Upper lobe of left lung (tissue), 6 donors: ENCODE measurements at regions not wholly inside any gene's neighbourhood (a gene's known extent, or its start where the extent isn't known, plus 50 kb on each side); places are given as distances from the start of the nearest gene placed in this dataset.

Experiments
- ATAC-seq, 2 donors: fragments of 200-7000 bp; cut with Tn5 transposase; one replicate each; pipeline ENCODE4 v1.9.1; 2022; ENCODE audit warnings: mild to moderate bottlenecking in 2 of 2, moderate library complexity in 2 of 2; ENCODE audit not compliant: low FRiP score in 2 of 2
- DNase-seq, 2 donors: peaks; one replicate each; pipeline ENCODE4 v3.0.0-alpha.2; 2019 to 2020
- H3K27ac ChIP-seq, 4 donors: fragments of 200-600 bp; sonication (generic); one replicate each; pipeline ENCODE4 v1.5.1; 2016 to 2019
- H3K27me3 ChIP-seq, 4 donors: fragments of 200-600 bp; sonication (generic); one replicate each; pipeline ENCODE4 v1.5.1; 2017 to 2019
- H3K36me3 ChIP-seq, 4 donors: fragments of 200-600 bp; sonication (generic); one replicate each; pipeline ENCODE4 v1.5.1; 2016 to 2019
- H3K4me1 ChIP-seq, 4 donors: fragments of 200-600 bp; sonication (generic); one replicate each; pipeline ENCODE4 v1.5.1; 2018 to 2019
- H3K4me3 ChIP-seq, 4 donors: fragments of 200-600 bp; sonication (generic); one replicate each; pipeline ENCODE4 v1.5.1; 2017 to 2019; ENCODE audit warnings: mild to moderate bottlenecking in 2 of 4, moderate library complexity in 1 of 4
- H3K9me3 ChIP-seq, 4 donors: fragments of 200-600 bp; sonication (generic); one replicate each; pipeline ENCODE4 v1.5.1; 2018 to 2019
- EP300 ChIP-seq, 4 donors: sonication (generic); formaldehyde crosslinking; IDR thresholded peaks; one replicate each; pipeline ENCODE4 v1.5.1; 2017; ENCODE audit warnings: antibody characterized with exemption in 4 of 4, control low read depth in 2 of 4
- POLR2A ChIP-seq, 4 donors: fragments of 450-650 bp; IDR thresholded peaks; one replicate each; pipeline ENCODE4 v1.5.1; 2016 to 2017; ENCODE audit warnings: antibody characterized with exemption in 4 of 4, mild to moderate bottlenecking in 2 of 4
- POLR2AphosphoS5 ChIP-seq, 2 donors: sonication (generic); formaldehyde crosslinking; IDR thresholded peaks; one replicate each; pipeline ENCODE4 v1.5.1; 2017; ENCODE audit warnings: antibody characterized with exemption in 2 of 2
- WGBS, 2 donors: methylation state at CpG; one replicate each; pipeline ENCODE4 v1.1.5; 2017 to 2018; 5-methylcytosine and 5-hydroxymethylcytosine counted together
- TF ChIP-seq, protein P1 (sequence below), 6 experiments: fragments of 450-650 bp in 4 of 6; fragments of 200-600 bp in 2 of 6; sonication (generic) in 2 of 6; IDR thresholded peaks; one replicate each; pipeline ENCODE4 v1.5.1; 2016 to 2019; ENCODE audit warnings: antibody characterized with exemption in 6 of 6
- donor health status: DM: no; HTN: no; CAD: no; lungs with moderate emphysema.
- donor health status: DM: no; HTN: yes; CAD: no; lungs with severe emphysema.

DNA sequence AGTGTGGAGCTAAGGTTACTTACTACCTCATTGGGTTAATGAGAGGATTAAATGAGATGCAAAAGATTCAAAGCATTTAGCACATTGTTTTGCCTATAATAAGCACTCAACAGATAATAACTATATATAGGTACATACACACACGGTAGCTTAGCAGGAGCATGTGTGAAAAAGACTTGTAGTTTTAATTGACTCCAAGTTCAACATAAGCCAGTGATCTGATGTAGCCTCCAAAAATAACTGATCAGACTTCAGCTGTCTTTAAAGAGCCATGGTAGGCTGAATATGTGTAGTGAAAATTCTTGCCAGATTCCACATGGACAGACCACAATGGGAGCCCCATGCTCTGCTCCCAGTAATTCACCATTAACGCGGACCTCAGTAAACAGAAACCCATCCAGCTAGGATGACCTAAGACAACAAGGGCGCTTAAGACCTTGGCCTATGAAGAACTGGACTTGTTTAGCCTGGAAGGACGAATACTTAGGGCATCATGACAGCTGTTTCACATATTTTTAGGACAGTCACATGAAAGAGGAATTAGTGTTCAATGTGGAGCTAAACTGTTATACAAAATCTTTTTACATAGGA, 115.1 kb upstream of the ZNF366 start:
- Histone ChIP-seq H3K27ac (no peak overlapping the region), H3K9me3 (no peaks in the 10 kb centered on the region), H3K4me1 (peaks cover 0 to 6% (median 2%) of the 10 kb centered on the region in 4 donors), H3K36me3 (no peaks in the 10 kb centered on the region), H3K4me3 (no peak overlapping the region), H3K27me3 (no peaks in the 10 kb centered on the region)
- WGBS, 2 donors, result 66 to 81% methylated on average over 5 of the region's 5 CpGs
- ATAC-seq, result no peak
- DNase-seq, result no peak
- no peak for TF ChIP-seq POLR2AphosphoS5 (IDR thresholded peaks at IDR 0.05)
- TF ChIP-seq EP300 (IDR thresholded peaks at IDR 0.05), result no peak
- TF ChIP-seq, protein P1, sequence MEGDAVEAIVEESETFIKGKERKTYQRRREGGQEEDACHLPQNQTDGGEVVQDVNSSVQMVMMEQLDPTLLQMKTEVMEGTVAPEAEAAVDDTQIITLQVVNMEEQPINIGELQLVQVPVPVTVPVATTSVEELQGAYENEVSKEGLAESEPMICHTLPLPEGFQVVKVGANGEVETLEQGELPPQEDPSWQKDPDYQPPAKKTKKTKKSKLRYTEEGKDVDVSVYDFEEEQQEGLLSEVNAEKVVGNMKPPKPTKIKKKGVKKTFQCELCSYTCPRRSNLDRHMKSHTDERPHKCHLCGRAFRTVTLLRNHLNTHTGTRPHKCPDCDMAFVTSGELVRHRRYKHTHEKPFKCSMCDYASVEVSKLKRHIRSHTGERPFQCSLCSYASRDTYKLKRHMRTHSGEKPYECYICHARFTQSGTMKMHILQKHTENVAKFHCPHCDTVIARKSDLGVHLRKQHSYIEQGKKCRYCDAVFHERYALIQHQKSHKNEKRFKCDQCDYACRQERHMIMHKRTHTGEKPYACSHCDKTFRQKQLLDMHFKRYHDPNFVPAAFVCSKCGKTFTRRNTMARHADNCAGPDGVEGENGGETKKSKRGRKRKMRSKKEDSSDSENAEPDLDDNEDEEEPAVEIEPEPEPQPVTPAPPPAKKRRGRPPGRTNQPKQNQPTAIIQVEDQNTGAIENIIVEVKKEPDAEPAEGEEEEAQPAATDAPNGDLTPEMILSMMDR (IDR thresholded peaks at IDR 0.05), result no peak
- TF ChIP-seq POLR2A (IDR thresholded peaks at IDR 0.05), result no peak

DNA sequence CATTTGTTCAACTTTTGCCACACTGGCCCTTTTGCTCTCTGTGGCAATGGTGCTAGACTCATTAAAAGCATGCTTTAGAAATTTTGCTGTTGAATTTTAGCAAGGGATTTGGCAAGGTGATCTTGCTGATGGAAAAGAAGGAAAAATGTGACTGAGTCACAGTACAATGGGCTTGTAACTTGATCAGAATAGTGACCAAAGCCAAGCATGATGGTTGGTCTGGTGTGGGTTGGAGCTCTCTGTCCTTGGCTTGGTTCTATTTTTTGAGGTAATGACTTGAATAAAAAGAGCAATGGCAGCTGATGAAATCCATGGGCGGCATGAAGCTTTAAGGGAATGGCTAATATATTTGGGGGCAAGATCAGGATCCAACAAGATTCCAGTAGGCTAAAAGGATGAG, 114.4 kb upstream of the ZNF366 start:
- WGBS, 2 donors, result 89 to 92% methylated on average over 1 of the region's 1 CpG
- H3K27me3 ChIP-seq, result no peaks in the 10 kb centered on the region

DNA sequence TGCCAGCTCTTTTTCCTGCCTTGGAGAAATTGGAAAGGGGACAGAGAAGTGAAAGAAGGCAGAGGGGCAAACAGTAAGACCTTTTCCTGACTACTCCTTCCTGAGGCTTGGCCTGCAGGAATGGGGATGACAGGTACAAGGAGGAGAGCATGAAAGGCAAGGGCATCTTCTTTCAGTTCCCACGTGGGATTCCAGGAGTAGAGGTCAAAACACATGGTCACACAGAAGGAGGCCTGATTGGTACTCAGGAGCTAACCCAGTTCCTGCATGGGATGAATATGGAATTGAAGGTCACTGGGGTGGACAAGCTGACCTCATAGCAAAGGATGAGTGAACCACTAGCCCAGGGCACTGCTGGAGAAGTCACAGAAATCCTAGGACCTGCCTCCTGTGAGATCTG, 112.5 kb upstream of the ZNF366 start:
- H3K4me1 ChIP-seq, result peaks cover 0 to under 1% (median 0%) of the 10 kb centered on the region in 4 donors
- no peak overlapping the region for H3K27ac ChIP-seq
- H3K4me3 ChIP-seq, result no peak overlapping the region
- WGBS, 2 donors, result 77 to 86% methylated on average over 1 of the region's 1 CpG
- no peak for ATAC-seq
- no peaks in the 10 kb centered on the region for H3K9me3 ChIP-seq
- H3K36me3 ChIP-seq, result no peaks in the 10 kb centered on the region
- TF ChIP-seq POLR2AphosphoS5 (IDR thresholded peaks at IDR 0.05) (no peak), EP300 (IDR thresholded peaks at IDR 0.05) (no peak), POLR2A (IDR thresholded peaks at IDR 0.05) (no peak)
- TF ChIP-seq, protein P1 (IDR thresholded peaks at IDR 0.05), result no peak
- no peaks in the 10 kb centered on the region for H3K27me3 ChIP-seq
- DNase-seq, result no peak

More for the DNA sequence above, 114.4 kb upstream of the ZNF366 start:
- Histone ChIP-seq H3K9me3 (no peaks in the 10 kb centered on the region), H3K4me3 (no peak overlapping the region), H3K27ac (no peak overlapping the region), H3K36me3 (no peaks in the 10 kb centered on the region), H3K4me1 (peaks cover 0 to 6% (median 2%) of the 10 kb centered on the region in 4 donors)
- DNase-seq (no peak), ATAC-seq (no peak)
- TF ChIP-seq POLR2AphosphoS5 (IDR thresholded peaks at IDR 0.05), result no peak
- no peak for TF ChIP-seq POLR2A (IDR thresholded peaks at IDR 0.05)
- TF ChIP-seq, protein P1 (IDR thresholded peaks at IDR 0.05), result no peak
- no peak for TF ChIP-seq EP300 (IDR thresholded peaks at IDR 0.05)

DNA sequence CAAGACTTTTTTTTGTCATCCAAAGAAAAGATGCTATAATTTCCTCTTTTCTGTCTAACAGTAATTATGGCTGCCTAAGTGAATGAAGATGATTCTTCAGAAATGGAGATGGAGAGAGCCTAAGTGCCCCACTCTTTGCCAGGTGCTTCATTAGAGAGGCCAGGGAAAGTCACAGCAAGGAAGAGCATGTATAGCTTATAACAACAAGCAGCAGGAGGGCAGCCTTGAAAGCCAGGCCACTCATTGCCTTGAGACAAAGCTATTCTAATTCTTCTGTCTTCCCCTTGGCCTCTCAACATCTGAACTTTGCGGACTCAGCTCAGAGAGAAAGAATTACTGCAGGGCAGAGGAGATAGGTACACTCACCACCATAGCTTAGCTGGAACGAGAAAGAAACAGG, 112.0 kb upstream of the ZNF366 start:
- Histone ChIP-seq H3K4me1 (no peaks in the 10 kb centered on the region), H3K27ac (no peak overlapping the region), H3K9me3 (no peaks in the 10 kb centered on the region), H3K4me3 (no peak overlapping the region), H3K36me3 (no peaks in the 10 kb centered on the region), H3K27me3 (no peaks in the 10 kb centered on the region)
- TF ChIP-seq POLR2AphosphoS5 (IDR thresholded peaks at IDR 0.05), result no peak
- TF ChIP-seq, protein P1 (IDR thresholded peaks at IDR 0.05), result no peak
- no peak for TF ChIP-seq POLR2A (IDR thresholded peaks at IDR 0.05)
- TF ChIP-seq EP300 (IDR thresholded peaks at IDR 0.05), result no peak
- WGBS, 2 donors, result 95 to 96% methylated on average over 2 of the region's 2 CpGs
- ATAC-seq, result no peak
- no peak for DNase-seq

DNA sequence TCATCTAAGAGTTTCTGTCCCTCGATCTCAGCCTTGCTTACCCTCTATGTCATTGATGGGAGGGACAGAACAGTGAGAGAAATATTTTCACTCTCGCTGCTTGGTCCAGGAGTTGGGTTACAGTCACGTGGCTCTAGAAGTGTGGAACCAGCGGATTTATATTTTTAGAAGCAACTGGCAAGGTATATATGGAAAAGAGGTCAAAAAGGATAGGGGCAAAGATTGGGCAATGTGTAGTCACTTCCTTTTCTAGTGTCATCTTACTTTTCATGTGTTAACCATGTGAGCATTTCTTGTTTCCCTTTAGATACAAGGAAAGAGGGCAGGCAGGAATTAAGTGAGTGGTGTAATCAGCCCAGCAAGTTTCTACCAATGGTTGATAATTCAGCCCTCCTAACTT, 111.5 kb upstream of the ZNF366 start:
- 61 to 72% methylated on average over 4 of the region's 4 CpGs for WGBS, 2 donors
- H3K4me1 ChIP-seq, result no peaks in the 10 kb centered on the region
- H3K36me3 ChIP-seq, result no peaks in the 10 kb centered on the region

More for the DNA sequence above, 111.5 kb upstream of the ZNF366 start:
- Histone ChIP-seq H3K9me3 (no peaks in the 10 kb centered on the region), H3K4me3 (no peak overlapping the region), H3K27me3 (no peaks in the 10 kb centered on the region), H3K27ac (no peak overlapping the region)
- ATAC-seq, result no peak
- DNase-seq, result no peak
- TF ChIP-seq, protein P1 (IDR thresholded peaks at IDR 0.05), result no peak
- TF ChIP-seq POLR2A (IDR thresholded peaks at IDR 0.05), result no peak
